ENCODE measurements at regions not wholly inside any gene's neighbourhood (a gene's known extent, or its start where the extent isn't known, plus 50 kb on each side); places are given as distances from the start of the nearest gene placed in this dataset.
"Not testable (repeated sequence)": the region's sequence is repeated elsewhere in the genome, so short reads cannot be mapped to it uniquely, and the experiment has no call there.

DNA sequence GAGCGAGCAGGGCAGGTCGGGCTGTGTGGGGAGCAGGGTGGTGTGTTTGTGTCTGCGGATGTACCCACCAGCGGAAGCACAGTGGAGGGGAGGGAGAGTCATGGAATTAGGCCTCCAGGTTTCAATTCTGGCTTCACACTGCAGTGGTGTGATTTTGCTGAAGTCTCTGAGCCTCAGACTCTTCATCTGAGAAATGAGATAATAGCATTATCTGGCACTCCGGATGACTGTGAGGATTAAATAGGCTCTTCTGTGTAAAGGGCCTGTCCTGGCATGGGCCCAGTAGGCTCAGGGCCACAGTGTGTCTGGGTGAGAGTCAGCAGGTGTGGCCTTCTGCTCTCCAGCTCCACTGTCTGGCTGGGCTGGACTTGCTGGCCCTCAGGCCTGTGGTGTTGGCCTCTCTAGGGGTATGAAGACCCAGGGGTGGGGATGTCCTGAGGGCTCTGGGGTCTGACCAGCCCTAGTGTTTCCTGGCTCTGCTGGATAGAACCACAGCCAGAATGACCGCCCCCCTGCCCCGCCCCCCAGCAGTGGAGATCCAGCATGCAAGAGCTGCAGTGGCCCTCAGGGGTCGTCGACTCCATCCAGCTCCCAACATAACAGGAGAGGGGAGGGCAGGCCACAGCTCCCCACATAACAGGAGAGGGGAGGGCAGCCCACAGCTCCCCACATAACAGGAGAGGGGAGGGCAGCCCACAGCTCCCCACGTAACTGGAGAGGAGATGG lies 178.6 kb downstream of the RPS24 start:
- no peak for DNase-seq

- no peak for DNase-seq
These were observed 179.1 kb downstream of the RPS24 start for GRCh38 chr10:78212786-78213175.

- no peak for DNase-seq
These were observed 181.3 kb downstream of the RPS24 start for GRCh38 chr10:78214955-78215354.

- DNase-seq, result no peak
These were observed 182.0 kb downstream of the RPS24 start for GRCh38 chr10:78215645-78216044.

DNA sequence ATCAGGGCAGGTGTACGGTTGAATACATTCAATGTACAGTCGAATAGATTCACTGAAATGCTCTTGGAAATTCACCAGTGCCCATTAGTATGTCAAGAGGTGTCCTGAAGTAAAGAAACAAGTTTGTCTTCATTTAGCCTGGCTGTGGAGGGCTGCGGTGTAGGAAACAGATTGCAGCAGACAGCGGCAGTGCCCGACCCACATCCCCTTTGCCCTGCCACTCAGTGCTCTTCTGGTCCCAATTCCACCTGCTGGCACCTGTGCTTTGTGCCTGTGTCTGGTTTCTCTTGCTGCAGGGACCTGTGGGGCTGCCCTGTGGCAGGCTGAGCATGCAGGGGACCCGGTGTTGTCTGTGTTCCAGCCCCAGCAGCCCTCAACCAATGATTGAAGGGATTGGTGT lies 183.7 kb downstream of the RPS24 start:
- DNase-seq, result no peak

DNA sequence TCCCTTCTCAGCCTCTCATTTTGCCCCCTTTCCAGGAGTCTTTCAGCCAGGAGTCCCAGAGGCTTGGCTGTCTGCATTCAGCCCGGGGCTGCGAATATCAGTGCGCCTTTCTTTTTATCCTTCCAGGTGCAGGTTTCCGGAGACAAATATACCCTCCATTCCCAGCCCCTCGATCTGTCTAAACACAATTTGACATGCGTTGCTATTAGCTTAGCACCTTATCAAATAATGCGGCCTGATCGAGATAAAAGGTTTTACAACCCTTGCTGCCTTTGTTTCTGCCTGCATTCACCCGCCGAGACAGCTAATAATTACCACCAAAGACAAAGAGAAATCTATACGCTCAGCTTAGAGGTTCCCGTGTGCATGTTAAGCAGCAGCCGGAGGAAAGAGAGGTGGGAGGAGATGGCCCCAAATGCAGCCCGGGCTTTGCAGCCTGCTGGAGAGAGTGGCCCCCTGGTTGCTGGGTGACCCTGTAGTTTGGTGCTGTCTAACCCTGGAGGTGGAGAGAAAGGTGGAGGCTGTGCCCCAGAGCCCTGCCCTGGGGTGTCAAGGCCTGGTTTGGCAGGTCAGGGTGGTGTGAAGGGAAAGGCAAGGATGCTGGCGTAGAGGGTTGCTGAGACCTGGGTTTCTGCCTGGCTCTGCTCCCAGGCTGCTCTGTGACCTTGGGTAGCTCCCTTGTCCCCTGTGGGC lies 185.3 kb downstream of the RPS24 start:
- no peak for DNase-seq

DNA sequence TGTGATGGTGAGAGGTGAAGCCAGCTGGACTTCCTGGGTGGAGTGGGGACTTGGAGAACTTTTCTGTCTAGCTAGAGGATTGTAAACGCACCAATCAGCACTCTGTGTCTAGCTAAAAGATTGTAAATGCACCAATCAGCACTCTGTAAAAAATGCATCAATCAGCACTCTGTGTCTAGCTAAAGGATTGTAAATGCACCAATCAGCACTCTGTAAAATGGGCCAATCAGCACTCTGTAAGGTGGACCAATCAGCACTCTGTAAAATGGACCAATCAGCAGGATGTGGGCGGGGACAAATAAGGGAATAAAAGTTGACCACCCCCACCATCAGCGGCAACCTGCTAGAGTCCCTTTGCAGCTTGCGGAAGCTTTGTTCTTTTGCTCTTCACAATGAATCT lies 185.9 kb downstream of the RPS24 start:
- DNase-seq, result not testable (repeated sequence)

DNA sequence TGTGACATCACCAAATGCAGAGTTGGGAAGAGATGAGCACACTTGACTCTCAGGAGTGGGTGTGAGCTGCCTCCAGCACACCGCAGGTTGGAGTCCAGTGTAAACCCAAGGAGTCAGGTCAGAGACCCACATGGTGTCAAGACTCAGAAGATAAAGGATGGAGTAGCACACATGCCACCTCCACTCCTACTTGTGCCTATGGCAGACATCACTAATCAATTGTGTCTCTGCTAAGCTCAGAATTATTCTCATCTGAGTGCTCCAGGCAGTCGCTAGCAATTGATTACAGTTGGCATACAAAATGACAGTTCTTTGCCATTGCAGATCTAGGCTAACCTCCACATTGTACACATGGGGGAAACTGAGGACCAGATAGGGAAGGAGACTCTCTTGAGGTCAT lies 187.1 kb downstream of the RPS24 start:
- no peak for DNase-seq

- no peak for DNase-seq
These were observed 188.6 kb downstream of the RPS24 start for GRCh38 chr10:78222096-78222790.

GRCh38 chr10:78223088-78223487 lies 189.4 kb downstream of the RPS24 start:
- DNase-seq, result no peak

GRCh38 chr10:78224602-78225001 lies 190.9 kb downstream of the RPS24 start:
- DNase-seq, result no peak

- DNase-seq, result no peak
These were observed 191.9 kb downstream of the RPS24 start for GRCh38 chr10:78225594-78225993.

- DNase-seq, result no peak
These were observed 195.8 kb downstream of the RPS24 start for GRCh38 chr10:78229489-78229888.

DNA sequence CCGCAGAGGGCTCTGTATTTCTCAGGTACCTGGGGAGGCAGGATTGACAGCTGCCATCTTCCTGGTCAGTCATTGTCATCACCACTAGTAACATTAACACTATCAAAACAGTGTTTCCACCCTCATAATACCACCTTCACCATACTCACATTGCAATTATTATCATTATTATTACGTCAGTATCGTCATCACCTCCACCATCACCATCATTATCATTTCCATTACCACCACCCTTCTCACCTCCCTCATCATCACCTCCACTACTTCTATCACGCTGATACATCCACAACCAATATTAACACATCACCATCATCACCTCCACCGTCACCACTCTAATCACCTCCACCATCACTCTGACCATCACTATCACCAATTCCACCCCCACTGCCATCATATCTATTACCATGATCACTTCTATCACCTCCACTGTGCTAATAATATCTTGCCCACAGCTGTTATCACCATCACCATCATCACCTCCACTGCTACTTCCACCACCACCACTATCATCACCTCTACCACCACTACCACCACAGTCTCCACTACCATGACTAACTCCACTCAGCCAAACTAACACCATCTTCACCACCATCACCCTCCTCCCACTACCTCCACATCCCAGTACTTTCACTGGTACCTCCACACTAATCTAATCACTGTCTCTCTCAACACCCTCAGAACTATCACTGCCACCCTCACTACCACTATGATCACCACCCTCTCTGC lies 196.4 kb downstream of the RPS24 start:
- no peak for DNase-seq

GRCh38 chr10:78231327-78231726 lies 197.7 kb downstream of the RPS24 start:
- no peak for DNase-seq

DNA sequence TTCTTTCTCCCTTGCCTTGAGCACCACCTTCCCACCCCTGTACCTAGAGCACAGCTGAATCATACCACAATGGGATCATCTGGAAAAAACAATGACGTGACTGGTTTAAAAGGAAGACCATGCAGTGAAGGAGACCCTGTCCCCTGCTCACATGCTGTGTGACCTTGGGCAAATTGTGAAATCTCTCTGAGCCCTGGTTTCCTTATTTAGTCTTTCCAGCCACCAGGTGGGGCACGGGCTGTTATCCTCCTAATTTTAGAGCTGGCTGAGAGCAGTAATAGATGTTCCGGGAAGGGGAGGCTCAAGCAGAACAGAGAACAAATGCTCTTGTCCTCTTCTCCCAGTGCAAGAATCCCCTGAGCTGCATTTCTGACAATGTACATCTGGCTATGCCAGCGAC lies 198.3 kb downstream of the RPS24 start:
- no peak for DNase-seq

- DNase-seq, result no peak
These were observed 202.9 kb downstream of the RPS24 start for GRCh38 chr10:78236416-78237015.

DNA sequence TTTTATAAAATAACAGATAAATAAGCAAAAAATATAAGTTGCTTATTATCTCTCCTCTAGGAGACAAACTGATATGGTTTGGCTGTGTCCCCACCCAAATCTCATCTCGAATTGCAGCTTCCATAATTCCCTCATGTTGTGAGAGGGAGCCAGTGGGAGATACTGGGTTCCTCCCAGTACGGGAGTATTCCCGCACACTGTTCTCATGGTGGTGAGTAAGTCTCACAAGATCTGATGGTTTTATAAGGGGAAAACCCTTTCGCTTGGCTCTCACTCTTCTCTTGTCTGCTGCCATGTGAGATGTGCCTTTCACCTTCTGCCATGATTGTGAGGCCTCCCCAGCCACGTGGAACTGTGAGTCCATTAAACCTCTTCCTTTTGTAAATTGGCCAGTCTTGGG lies 204.3 kb downstream of the RPS24 start:
- not testable (repeated sequence) for DNase-seq

DNA sequence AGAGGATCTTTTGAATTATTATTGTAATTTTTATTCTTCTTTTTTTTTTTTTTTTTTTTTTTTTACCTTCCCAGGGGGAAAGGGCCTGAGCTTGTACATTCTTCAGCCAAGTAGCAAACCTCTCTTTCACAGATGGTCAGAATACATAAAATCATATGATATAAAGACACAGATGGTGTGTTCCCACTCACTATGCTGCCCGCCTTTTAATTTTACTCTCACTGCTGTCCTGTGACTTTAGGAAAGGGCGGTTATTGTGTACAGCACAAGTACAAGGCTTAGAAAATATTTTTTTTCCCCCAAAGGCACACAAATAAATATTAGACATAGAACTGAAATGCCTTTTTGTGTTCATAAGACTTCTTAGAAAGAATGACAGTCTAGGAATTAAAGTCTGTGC lies 213.6 kb downstream of the RPS24 start:
- DNase-seq, result no peak

- no peak for DNase-seq
These were observed 214.2 kb downstream of the RPS24 start for GRCh38 chr10:78247821-78248220.

GRCh38 chr10:78248651-78249464 lies 215.2 kb downstream of the RPS24 start:
- DNase-seq, result no peak

- DNase-seq, result no peak
These were observed 216.0 kb downstream of the RPS24 start for GRCh38 chr10:78249690-78250089.
